ENCODE measurements at regions not wholly inside any gene's neighbourhood (a gene's known extent, or its start where the extent isn't known, plus 50 kb on each side); places are given as distances from the start of the nearest gene placed in this dataset.

DNA sequence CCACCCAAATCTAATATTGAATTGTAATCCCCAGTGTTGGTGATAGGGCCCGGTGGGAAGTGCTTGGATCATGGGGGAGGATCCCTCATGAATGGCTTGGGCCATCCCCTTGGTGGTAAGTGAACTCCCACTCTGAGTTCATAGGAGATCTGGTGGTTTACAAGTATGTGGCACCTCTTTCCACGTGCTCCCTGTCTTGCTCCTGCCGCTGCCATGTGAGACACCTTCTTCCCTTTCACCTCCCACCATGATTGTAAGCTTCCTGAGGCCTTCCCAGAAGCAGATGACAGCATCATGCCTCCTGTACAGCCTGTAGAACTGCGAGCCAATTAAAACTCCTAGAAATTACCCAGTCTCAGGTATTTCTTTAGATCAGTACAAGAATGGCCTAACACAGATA is 150.8 kb downstream of the SH3BGRL2 start:
- TF ChIP-seq TEAD4 (IDR thresholded peaks at IDR 0.05; ENCODE audit: borderline replicate concordance, insufficient read depth) (no peak), TCF12 (IDR thresholded peaks at IDR 0.05) (no peak), EP300 (IDR thresholded peaks at IDR 0.05; ENCODE audit: borderline replicate concordance in 1 of 2, low read depth in 1 of 2, low read length in 1 of 2) (no peak), TAF1 (IDR thresholded peaks at IDR 0.05; ENCODE audit: borderline replicate concordance, low read depth, low read length) (no peak), MXI1 (IDR thresholded peaks at IDR 0.05; ENCODE audit: low read depth, low read length) (no peak), GATA2 (CRISPR knock-in tag; IDR thresholded peaks at IDR 0.05) (no peak), POLR2AphosphoS5 (IDR thresholded peaks at IDR 0.05; ENCODE audit: low read depth, low read length) (no peak), RFX5 (IDR thresholded peaks at IDR 0.05; ENCODE audit: low read length) (no peak), MEF2A (IDR thresholded peaks at IDR 0.05; ENCODE audit: borderline replicate concordance, low read depth) (no peak)
- TF ChIP-seq, protein P1, sequence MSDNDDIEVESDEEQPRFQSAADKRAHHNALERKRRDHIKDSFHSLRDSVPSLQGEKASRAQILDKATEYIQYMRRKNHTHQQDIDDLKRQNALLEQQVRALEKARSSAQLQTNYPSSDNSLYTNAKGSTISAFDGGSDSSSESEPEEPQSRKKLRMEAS (IDR thresholded peaks at IDR 0.05; ENCODE audit: low read depth), result no peak
- TF ChIP-seq, protein P2, sequence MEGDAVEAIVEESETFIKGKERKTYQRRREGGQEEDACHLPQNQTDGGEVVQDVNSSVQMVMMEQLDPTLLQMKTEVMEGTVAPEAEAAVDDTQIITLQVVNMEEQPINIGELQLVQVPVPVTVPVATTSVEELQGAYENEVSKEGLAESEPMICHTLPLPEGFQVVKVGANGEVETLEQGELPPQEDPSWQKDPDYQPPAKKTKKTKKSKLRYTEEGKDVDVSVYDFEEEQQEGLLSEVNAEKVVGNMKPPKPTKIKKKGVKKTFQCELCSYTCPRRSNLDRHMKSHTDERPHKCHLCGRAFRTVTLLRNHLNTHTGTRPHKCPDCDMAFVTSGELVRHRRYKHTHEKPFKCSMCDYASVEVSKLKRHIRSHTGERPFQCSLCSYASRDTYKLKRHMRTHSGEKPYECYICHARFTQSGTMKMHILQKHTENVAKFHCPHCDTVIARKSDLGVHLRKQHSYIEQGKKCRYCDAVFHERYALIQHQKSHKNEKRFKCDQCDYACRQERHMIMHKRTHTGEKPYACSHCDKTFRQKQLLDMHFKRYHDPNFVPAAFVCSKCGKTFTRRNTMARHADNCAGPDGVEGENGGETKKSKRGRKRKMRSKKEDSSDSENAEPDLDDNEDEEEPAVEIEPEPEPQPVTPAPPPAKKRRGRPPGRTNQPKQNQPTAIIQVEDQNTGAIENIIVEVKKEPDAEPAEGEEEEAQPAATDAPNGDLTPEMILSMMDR (IDR thresholded peaks at IDR 0.05), result no peak
- TF ChIP-seq, protein P3, sequence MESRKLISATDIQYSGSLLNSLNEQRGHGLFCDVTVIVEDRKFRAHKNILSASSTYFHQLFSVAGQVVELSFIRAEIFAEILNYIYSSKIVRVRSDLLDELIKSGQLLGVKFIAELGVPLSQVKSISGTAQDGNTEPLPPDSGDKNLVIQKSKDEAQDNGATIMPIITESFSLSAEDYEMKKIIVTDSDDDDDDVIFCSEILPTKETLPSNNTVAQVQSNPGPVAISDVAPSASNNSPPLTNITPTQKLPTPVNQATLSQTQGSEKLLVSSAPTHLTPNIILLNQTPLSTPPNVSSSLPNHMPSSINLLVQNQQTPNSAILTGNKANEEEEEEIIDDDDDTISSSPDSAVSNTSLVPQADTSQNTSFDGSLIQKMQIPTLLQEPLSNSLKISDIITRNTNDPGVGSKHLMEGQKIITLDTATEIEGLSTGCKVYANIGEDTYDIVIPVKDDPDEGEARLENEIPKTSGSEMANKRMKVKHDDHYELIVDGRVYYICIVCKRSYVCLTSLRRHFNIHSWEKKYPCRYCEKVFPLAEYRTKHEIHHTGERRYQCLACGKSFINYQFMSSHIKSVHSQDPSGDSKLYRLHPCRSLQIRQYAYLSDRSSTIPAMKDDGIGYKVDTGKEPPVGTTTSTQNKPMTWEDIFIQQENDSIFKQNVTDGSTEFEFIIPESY (IDR thresholded peaks at IDR 0.05; ENCODE audit: borderline replicate concordance, low read depth), result no peak

Measured in SK-N-SH (cell line).